UCSD-AML1 (cell line): ENCODE measurements at regions not wholly inside any gene's neighbourhood (a gene's known extent, or its start where the extent isn't known, plus 50 kb on each side); places are given as distances from the start of the nearest gene placed in this dataset.

Source experiments
- DNase-seq: peaks from one replicate; lab custom pipeline; 2025; ENCODE audit not compliant: unreplicated experiment; lab: John Stamatoyannopoulos, UW

DNA sequence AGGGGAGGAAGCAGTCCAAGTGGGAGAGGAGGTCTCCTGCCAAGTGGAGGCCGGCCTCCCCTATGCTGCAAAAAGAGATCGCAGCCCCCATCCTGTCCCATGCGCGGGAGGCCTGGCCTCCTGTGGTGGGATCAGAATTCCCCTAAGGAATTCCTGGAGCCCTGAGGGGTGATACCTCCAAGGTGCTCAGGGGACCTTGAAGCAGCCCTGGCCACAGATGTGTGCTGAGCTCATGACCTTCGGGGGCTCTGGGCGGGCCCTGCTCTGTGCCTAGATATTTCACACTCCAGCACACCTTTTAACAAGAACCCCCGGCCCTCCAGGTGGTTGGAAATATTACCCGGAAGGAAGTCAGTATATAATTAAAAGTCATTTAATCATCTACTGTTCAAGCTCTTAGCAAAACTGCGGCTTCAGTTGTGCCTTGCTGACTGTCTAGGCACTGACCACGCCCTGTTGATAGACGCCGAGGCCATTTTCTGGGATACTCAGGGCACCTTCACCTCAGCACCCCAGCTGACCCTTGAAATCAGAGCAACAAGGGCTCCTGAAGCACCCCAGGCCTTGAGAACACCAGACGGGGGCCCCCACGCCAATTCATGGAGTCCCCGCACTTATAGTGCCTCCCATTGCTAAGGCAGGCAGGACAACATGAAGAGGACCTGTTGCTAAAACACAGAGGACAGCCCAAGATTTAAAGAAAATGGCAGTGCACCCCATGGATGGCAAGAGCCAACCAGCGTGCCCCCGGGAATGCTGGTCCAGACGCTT, 119.1 kb downstream of the NDUFA10 start:
- DNase-seq, result no peak

DNA sequence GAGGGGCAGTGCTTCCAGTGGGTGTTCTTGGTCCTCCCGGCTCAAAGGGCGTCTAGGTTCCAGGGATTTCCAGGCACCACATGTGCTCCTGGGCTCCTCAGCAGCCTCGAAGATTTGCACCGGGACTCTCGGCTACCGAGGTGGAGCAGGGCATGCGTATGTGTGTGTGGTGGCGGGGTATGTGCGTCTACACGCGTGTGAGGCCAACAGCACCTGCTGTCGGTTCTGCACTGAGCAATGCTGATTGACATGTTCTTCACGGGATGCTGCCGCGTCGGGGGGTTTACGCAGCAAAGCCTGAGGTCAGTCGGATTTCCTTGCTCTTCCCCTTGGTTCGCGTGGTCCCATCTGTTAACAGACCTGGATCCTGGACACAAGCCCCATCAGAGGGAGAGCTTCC, 119.8 kb downstream of the NDUFA10 start:
- DNase-seq, result no peak

DNA sequence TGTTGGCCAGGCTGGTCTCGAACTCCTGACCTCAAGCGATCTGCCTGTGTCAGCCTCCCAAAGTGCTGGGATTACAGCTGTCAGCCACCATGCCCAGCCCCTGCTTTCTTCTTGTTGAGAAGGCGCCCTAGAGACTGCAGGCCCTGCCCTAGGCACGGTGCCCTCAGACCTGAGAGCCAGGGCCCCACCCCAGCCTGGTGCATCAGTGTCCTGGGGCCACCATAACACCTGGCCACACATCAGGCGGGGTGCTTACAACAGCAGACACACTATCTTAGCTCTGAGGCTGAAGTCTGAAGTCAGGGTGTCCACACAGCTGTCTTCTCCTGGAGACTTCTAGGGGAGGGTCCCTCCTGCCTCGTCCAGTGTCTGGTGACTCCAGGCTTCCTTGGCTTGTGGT, 120.6 kb downstream of the NDUFA10 start:
- no peak for DNase-seq

DNA sequence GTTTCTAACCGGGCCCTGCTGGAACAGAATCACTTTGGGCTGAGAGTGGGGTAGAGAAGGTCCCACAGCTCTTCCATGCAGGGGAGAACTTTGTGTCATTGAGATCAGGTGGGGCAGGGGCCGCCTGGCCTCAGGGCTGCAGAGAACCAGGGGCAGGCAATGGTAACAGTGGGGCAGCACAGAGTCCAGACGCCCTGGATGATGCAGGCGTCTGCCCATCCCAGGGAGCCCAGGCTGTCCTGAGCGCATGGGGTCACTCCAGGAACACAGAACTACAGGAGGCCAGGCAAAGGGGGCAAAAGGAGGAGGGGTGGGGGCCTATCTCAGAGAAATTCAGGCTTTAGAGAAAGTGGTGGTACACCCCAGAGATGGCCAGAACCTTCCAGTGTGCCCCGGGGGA, 121.3 kb downstream of the NDUFA10 start:
- DNase-seq, result no peak

DNA sequence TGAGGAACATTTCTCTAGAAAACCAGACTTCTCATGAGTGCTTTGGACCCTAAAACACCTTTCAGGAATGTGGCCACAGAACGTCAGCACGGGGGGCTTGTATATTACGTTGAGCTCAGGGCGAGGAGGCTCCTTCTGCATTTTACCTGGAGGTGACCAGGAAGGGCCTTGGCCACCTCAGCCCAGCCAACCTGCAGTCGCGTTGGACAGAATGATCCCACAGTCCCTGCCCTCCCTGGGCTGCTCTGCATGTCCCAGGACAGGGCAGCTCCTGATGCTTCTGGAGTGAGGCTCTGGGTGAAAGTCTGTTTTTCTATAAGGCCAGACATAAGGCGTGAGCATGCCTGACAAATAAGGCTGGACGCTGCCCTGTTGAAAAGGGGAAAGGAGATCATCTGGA, 121.9 kb downstream of the NDUFA10 start:
- DNase-seq, result no peak

DNA sequence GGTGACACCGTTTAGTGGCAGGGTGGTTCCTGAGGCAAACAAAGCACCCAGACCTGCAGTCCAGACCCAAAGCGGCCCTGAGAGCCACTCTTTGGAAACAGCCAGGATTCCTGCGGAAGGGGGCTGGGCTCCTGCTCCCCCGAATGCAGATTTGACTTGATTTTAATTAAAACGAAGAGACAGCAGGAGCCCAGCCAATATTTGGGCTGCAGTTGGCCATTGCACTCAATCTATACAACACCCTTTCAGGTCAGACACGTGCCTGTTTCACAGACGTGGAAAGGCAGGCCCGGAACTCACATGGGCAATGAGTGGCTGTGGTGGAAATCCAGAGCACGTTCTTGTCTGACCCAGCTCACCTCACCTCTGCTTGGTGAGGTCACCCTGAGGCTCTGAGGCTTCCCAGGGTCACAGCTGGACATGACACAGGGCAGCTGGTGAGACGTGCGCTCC, 122.4 kb downstream of the NDUFA10 start:
- DNase-seq, result no peak

DNA sequence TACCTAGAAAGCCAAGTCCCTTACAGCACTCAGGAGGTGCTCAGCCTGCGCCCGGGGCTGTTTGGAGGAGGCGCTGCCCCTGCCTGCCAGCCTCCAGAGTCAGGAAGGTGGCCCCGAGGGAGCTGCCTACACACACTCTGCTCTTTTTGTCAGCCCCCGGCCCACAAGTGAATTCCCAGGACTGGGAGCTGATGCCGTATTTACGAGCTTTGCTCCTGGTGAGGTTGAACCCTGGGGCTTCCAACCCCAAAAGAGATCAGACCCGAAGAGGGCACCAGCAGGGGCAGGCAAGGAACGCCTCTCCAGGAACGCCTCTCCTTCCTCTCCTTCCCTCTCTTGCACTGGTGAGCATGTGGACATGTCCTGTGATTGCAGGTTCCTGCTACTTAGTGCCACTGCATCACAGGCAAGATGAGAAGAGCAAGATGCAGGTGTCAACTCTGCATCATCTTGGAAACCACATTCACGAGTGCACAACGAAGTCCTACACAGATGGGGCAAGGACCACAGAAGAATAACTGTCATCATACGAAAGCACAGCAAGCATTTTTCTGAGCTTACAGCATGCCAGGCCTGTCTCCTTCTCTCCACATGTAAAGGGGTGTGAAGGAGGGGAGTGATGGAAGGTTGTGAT, 126.7 kb downstream of the NDUFA10 start:
- no peak for DNase-seq

DNA sequence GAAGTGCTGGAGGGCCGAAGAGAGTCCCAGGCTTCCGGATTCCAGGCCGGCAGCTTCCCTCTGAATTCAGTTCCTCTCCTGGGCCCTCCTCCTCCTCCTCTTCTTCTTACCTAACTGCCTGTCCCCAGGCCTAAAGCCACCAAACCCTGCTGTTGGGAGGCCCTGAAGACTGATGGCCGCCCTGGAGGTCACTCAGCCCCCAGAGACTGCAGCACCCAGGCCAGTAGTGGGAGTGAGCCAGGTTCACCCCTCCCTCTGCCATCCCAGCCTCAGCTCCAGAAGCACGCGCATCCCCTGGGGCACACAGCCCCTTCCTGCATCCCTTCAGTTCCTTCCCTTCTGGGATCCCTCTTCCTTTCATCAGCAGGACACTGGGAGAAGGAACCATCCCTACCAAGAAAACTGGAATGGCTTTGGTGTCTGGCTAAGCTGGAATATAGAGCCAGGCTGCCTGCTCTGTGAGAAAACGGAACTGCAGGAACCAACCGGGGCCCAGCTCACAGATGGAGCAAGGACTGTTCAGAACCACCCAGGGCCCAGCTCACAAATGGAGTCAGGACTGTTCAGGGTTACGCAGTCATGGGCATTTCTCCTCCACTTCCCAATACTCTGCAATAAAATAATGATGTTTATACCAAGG, 127.4 kb downstream of the NDUFA10 start:
- DNase-seq, result no peak

DNA sequence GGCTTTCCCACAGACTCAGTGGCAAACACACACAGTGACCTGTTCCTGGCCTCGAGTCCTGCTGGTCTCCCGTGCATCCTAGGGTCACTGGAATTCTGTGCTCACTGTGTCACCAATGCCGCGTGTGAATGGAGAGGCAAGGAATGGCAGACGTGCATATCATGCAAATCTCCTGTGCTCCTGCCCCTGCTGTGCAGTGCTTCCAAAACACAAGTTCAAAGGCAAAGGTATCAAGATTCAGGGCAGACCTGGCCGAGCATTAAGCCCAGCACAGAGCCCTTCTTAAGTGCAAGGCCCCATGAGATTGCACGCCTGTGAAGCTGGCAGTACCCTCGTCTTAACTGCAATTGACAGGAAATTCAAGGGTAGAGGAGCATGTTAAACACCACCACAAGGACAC, 129.1 kb downstream of the NDUFA10 start:
- no peak for DNase-seq

DNA sequence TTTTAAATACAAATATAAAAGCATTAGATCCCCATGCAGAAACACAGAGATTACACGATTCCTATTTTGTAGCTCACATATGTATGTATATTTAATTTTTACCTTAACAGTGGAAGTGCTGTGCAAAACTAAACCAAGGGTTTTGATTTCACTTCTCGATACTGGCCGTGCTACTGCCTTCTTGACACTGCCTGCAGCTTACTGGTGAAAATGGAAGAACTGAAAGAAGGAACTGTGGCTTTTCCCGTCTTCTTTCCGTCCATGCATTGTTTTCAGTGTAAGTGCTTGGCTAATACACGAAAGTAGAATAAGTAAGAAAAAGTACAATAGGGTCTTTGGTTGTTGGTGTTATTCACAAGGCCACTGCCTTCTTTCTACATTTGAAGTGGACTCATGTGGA, 129.5 kb downstream of the NDUFA10 start:
- DNase-seq, result no peak

DNA sequence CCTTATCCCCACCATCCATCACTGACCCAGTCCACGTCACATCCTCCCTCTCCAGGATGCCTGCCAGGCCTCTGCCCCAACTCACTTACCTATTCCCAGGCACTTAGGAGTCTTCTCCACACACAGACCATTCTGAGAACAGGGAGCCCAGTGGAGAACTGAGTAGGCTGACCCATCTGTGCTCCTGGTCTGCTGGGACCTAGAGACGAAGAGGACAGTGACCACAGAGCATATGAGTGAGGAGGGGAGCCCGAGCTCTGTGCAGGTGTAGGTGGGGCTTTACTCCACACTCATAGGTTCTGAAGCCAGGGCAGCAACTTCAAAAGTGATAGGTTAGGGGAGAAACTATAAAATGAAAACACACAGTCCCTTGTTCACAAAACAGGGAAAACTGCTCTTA, 130.0 kb downstream of the NDUFA10 start:
- DNase-seq, result no peak

DNA sequence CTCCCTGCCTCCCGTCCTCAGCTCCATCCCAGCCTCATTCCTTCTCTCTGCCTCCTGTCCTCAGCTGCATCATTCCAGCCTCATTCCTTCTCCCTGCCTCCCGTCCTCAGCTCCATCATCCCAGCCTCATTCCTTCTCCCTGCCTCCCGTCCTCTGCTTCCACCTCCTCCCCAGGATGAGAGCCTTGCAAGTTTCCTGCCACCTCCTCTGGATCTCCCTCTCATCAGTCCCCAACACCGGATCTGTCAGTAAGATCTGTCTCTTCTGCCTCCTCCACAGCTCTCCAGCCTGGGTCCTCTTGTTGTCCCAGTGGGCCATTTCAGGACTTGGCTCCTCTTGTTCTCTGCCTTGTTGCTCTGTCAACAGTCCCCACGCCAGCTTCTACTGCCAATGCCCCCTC, 130.9 kb downstream of the NDUFA10 start:
- DNase-seq, result no peak

DNA sequence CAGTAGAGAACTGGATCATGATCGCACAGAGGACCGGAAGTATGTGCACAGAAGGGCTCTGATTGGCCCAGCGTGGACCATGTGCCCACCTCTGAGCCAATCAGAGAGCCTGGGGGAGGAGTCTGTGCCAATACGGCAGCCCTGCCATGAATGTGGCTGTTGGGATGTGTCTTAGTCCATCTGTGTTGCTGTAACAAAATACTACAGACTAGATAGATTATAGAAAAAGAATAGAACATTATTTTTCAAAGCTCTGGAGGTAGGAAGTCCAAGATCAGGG, 132.0 kb downstream of the NDUFA10 start:
- DNase-seq, result no peak

DNA sequence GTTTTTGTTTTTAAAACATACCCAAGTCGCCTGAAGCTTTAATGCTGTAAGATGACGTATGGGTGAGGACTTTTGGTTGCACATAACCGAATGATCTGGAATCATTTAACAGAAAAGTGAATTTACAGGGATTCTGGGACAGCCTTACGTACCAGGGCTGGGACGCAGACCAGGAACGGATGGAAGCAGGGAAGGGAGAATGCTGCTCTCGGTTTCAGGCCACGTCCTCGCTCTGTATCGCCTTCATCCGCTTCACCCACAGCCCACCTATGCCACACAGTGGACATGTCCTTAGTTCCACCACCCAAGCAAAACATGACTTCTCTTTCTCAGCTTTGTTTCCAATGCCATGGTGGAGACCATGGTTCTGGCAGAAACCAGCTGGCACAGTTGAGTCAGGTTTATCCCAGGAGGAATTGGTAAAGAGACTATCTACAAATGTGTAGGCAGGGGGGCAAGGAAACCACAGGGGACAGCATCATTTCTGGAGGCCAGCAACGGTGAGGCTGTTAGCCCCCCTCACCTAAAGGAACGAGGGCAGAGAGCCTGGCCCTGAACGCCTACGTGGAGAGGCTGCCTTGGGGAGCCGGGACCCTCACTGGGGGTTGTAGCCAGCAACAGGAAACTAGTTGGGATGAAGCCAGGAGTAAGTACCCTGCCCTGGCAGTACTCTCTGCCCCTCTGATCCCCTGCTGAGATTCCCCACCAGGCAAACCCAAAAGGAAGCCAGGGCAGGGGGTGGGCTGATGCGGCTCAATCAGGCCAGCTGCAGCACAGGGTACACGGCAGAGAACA, 132.5 kb downstream of the NDUFA10 start:
- no peak for DNase-seq

DNA sequence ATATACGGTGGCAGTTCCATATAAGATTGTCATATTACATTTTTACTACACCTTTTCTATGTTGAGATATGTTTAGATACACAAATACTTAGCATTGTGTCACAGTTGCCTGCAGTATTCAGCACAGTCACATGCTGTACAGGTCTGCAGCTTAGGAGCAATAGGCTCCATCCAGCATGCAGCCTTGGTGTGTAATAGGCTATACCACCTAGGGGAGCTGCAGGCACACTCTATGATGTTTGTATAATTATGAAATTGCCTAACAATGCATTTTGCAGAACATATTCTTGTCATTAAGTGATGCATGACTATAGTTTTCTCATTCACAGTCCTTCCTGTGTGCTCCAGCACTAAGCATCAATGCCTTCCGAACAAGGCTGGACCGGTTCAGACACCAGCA, 133.4 kb downstream of the NDUFA10 start:
- DNase-seq, result no peak

DNA sequence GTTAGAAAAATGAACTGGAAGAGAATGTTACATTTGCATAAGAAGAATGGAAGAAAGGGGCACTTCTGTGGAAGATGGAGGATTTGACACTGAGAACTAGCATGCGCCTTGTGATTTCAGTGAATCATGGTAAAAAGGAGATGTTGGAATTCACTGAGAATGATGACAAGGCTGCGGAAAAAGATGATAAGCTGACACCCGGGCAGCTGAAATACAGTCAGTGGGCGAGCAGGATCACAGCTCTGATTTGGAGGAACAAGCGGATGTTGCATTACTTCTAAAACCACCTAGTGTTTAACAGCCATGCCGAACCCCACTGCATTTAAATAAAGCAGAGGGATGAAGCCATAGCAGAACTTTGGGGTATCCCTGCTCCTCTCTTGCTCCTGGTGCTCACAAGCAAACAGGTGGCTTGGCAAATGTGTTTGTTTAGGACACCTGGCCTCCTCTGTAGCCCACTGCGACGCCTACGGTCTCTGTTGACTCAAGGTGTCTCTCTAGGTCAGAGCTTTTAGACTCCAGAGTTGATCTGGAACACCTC, 134.9 kb downstream of the NDUFA10 start:
- DNase-seq, result no peak

DNA sequence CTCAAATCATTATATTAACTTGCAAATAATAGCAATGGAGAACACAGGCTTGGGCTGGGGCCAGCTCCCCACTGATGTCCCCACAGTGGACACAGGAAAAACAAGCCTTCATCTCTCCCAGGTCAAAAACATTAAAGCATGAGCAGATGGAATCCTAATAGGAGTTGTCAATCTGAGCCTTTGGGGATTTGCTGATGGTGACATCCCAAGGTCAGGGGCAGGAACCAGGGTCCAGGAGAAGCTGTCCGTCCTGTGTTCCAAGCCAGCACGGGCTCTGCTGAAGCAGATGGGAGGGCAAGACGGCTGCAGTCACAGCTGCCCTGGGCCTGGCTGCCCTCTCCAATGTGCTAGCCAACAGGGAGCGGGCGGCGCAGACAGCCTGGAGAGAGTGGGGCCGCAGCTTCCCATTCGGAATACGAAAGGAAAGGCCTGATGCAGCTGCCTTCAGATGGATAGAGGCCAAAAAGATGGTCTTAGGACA, 135.5 kb downstream of the NDUFA10 start:
- no peak for DNase-seq

DNA sequence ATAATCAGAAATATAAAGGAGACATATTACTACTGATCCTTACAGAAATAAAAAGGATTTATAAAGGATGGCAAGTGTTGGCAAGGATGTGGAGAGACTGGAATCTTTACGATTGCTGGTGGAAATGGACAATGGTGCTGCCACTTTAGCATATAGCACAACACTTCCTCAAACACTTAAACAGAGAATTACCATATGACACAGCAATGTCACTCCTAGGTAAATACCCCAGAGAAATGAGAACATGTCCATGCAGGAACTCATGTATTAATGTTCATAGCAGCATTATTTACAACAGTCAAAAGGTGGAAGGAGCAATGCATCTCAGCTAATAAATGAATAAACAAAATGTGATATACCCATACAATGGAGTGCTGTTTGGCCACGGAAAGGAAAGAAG, 137.5 kb downstream of the NDUFA10 start:
- DNase-seq, result no peak

DNA sequence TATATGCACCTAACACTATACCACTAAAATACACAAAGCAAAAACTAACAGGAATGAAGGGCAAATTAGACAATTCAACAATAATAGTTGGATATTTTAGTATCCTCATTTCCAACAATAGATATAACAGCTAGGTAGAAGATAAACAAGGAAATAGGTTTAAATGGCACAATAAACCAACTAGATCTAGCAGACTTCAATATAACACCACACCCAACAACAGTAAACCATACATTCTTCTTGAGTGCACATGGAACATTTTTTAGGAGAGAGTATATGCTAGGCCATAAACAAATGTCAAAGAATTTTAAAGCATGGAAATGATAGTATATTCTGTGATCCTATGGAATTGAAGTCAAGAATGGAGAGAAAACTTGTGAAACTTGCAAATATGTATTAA, 138.4 kb downstream of the NDUFA10 start:
- no peak for DNase-seq

DNA sequence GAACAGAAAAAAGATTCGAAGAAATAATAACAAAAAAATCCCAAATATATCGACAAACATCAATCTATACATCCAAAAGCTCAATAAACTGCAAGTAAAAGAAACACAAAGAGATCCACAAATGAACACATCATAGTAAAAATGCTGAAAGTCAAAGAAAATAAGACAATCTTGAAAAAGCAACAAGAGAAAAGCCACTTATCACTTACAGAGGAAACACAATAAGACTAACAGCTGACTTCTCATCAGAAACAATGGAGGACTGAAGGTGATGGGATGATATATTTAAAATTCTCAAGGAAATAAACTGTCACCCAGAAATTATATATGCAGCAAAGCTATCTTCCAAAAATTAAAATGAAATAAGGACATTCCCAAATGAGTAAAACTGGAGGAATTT, 140.3 kb downstream of the NDUFA10 start:
- DNase-seq, result no peak

DNA sequence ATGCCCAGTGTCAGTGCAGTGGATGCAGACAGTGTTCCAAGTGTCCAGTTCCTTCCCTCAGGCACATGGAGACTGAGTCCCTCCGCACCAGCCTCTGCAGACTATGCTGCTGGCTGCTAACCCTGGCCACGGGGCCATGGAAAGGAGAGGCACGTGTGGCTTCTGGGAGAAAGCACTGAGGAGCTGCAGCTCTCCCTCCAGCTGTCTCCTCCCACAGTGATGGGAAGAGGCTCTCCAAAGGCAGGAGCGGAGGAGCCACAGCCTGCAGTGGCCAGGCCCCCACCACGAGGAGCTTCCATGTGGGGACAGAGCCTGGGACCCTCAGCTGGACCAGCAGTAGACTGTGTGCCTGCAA, 141.1 kb downstream of the NDUFA10 start:
- DNase-seq, result no peak
